Activated CD8-positive, alpha-beta memory T cell treated with anti-CD3 and anti-CD28 coated beads for 48 hours (primary cell): ENCODE measurements at regions not wholly inside any gene's neighbourhood (a gene's known extent, or its start where the extent isn't known, plus 50 kb on each side); places are given as distances from the start of the nearest gene placed in this dataset.
"Not testable (repeated sequence)": the region's sequence is repeated elsewhere in the genome, so short reads cannot be mapped to it uniquely, and the experiment has no call there.

ENCODE experiments used
- DNase-seq, 3 experiments: peaks; one replicate each; pipeline ENCODE4 v3.0.0-alpha.2; 2020; ENCODE audit warnings: low read depth in 2 of 3, low spot score in 2 of 3

- no peak for DNase-seq
Measured at GRCh38 chr17:72465191-72466024, 344.6 kb downstream of the SOX9 start.

DNA sequence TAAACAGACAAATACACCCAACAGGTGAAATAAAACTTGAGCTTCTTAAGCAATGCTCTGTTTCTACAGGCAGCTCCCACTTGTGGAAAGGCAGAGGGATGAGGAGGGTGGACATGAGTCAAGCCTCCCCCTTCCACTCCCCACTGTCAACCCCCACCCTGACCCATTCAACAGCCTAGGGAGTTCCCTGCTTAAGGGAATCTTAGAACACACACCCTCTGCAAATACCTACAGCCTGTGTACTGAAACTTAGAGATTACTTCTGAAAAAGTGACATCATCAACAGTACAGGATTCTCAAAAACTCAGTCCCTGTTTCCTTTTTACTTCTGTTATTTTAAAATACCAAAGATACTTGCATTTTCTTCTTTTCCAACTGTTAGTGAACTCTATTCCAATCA lies 345.4 kb downstream of the SOX9 start:
- no peak for DNase-seq

DNA sequence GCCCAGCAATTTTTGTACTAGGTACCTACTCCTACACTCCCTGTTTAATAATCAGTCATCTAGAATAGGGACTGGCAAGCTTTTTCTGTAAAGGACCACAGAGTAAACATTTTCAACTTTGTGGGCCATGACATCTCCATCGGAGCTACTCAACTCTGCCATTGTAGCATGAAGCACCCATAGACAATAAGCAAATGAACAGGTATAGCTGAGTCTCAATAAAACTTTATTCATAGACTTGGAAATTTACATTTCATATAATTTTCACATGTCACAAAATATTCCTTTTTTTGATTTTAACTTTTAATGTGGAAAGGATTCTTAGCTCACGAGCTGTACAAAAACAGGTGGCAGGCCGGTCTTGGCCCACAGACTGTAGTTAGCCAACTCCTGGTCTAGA lies 345.8 kb downstream of the SOX9 start:
- no peak for DNase-seq

DNA sequence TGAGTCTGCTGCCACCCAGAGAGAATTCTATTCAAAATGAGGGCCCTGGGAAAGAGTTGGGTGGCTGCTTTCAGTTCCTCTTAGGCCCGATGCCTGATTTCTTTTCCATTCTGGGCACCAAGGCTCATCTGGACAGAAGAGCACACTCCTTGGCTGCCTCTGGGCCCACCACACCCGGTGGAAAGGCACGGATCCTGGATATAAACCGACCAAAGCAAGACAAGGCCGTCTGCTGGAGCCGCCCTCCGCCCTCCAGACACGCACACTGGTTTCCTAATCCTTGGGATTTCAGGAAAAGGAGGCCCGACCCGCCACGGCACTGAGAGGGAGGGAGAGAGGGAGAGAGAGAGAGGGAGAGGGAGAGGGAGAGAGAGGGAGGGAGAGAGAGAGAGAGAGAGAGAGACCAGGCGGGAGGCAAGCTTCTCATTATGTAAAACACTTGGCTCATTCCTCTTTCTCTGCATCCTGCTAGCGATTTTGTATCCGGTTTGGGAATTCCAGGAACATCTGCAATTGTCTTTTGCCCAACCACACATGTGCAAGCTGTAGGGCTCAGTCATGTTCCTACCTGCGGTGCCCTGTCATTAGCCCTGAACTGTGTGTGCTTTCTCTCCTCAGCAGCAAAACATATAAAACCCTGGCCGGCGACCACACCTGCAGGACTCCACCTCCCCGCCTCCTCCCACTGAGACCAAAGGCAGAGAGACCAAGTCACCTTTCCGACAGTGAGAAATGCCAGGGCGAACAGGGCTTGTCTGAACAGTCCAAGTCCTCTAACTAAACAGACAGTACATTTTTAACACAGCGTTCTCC lies 347.2 kb downstream of the SOX9 start:
- no peak for DNase-seq

DNA sequence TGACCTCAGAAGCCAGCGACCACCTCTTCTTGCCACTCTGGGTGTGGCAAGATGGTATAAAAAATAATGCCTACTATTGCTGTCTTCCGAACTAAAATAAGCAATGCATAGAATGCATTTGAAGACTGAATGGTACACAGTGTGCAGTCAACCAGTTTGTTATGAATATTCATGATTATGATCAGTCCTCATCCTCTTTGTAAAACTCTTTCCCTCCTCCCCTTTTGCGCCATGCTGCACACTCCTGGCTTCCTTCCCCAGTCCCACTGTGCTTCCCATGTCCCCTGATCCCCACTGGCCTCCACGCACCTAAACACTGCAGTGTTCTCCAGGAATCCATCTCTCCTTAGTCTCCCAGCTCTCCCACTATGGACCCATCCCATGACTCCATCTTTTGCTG lies 348.0 kb downstream of the SOX9 start:
- DNase-seq, result no peak

- DNase-seq, result no peak
Measured at GRCh38 chr17:72470121-72470705, 349.4 kb downstream of the SOX9 start.

GRCh38 chr17:72470734-72471133 lies 349.9 kb downstream of the SOX9 start:
- no peak for DNase-seq

DNA sequence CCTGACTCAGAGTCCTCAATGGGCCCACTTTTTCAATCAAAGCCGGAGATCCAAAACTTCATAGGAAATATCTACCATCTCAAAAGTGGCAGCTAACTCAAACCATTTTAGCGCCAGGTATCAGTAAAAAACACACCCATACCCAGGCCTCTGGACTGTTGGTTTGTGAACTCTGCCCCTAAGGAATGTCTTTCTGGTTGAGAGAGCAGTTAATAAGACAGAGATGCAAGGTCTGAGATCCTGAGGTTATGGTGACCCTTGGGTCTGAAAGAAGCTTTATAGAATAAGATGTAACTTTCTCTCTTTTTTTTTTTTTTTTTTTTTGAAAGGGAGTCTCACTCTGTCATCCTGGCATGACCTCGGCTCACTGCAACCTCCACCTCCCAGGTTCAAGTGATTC lies 350.5 kb downstream of the SOX9 start:
- DNase-seq, result no peak

GRCh38 chr17:72472106-72472505 lies 351.3 kb downstream of the SOX9 start:
- no peak for DNase-seq

- DNase-seq, result not testable (repeated sequence)
Measured at GRCh38 chr17:72472853-72473390, 352.1 kb downstream of the SOX9 start.

- DNase-seq, result no peak
Measured at GRCh38 chr17:72474243-72474642, 353.4 kb downstream of the SOX9 start.

- no peak for DNase-seq
Measured at GRCh38 chr17:72474719-72475477, 354.1 kb downstream of the SOX9 start.

DNA sequence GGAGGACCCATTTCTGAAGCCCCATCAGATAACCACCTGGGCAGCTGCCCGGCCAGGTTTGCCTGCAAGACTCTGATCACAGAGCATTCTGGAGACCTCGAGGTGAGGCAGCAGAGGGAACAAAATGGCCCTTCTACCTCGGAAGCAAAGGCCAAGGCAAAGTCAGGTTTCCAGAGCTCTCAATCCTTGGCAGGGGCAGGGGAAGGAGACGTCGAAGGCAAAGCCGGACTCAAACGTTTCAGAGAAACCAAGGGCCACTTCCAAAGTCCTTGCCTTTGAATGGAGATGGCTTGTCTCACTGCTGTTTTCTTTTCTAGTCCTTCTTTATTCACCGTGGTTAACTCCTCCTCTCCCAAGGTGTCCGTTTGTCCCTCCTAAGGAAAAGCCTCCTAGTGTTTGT lies 355.3 kb downstream of the SOX9 start:
- no peak for DNase-seq

DNA sequence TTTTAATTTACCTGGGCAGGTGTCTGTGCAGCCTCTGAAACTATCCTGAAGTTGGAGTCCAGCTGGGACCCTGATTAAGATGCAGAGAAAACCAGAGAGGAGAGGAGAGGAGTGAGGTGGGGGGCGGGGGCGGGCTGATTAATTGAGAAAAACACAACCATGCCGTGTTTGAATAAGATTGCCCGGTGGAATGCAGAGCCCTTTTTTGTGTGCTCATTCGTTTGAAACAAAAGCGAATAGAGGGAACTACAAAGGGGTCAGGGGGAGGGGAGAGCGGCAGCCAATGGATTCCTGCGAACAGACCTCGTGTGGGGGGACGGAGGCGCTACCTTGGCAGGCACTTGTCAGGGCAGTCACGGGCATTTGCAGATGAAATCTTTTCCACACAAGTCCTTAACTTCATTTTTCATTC lies 355.8 kb downstream of the SOX9 start:
- DNase-seq, result no peak

GRCh38 chr17:72477491-72477890 lies 356.7 kb downstream of the SOX9 start:
- no peak for DNase-seq

DNA sequence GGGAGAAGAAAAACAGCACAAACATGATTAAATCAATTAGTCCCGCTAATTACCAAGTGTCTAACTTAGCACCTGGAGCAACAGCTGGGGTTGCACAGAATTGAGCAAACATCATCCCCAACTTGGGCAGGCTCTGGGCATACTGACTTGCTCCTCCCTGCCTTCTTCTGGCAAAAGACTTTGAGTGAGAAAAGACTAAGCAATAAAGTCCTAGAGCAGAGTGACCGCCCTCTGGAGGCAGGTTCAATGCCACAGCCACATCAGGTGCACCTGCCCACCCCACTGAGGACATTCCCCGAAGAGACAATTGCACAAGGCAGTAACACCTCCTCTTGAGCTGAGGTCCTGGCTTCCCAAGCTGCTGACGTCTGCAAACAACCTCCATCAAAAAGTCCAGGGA lies 358.3 kb downstream of the SOX9 start:
- DNase-seq, result no peak

GRCh38 chr17:72481572-72481971 lies 360.8 kb downstream of the SOX9 start:
- no peak for DNase-seq

GRCh38 chr17:72485596-72485995 lies 364.8 kb downstream of the SOX9 start:
- no peak for DNase-seq

DNA sequence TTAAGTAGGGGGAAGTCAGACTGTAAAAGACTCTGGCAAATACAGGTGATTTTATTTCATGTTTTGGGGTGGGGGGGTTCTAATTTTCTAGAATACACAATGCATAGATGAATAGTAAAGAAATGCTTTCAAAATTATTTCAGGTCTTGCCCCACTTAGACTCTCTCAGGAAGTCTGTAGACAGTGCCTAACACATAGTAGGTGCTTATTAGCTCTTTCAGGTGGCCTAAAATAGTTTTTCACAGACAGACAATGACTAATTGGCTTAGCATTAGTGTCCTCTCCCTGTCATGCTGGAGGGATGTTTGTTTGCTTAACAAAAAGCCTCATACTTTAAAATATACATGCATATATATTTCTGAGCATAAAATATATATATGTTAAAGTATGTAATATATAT lies 366.0 kb downstream of the SOX9 start:
- no peak for DNase-seq

- no peak for DNase-seq
Measured at GRCh38 chr17:72487731-72488494, 367.1 kb downstream of the SOX9 start.
